ENCODE measurements at regions not wholly inside any gene's neighbourhood (a gene's known extent, or its start where the extent isn't known, plus 50 kb on each side); places are given as distances from the start of the nearest gene placed in this dataset.

DNA sequence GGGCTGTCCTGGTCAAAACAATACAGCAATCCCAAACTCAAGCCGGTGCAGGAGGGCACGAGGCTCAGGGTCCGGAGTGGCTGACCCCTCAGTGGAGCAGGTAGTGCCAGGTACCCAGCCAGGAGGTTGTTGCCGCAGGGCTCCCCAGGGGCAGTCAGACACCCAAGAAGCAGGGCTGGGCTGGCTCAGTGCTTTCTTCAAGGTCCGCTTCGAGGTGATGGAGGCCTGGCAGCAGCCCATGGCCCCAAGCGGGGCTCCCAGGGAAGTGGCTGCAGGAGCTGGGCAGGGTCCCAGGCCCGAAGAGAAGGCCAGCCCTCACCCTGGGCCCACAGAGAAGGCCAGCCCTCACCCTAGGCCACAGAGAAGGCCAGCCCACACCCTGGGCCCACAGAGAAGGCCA lies 55.3 kb upstream of the COPS8 start:
- TF ChIP-seq, protein P1, sequence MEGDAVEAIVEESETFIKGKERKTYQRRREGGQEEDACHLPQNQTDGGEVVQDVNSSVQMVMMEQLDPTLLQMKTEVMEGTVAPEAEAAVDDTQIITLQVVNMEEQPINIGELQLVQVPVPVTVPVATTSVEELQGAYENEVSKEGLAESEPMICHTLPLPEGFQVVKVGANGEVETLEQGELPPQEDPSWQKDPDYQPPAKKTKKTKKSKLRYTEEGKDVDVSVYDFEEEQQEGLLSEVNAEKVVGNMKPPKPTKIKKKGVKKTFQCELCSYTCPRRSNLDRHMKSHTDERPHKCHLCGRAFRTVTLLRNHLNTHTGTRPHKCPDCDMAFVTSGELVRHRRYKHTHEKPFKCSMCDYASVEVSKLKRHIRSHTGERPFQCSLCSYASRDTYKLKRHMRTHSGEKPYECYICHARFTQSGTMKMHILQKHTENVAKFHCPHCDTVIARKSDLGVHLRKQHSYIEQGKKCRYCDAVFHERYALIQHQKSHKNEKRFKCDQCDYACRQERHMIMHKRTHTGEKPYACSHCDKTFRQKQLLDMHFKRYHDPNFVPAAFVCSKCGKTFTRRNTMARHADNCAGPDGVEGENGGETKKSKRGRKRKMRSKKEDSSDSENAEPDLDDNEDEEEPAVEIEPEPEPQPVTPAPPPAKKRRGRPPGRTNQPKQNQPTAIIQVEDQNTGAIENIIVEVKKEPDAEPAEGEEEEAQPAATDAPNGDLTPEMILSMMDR (IDR thresholded peaks at IDR 0.05; ENCODE audit: poor library complexity, severe bottlenecking) = no peak
- TF ChIP-seq EP300 (conservative IDR thresholded peaks at IDR 0.05; ENCODE audit: poor library complexity, severe bottlenecking) (no peak), EZH2 (IDR thresholded peaks at IDR 0.05; ENCODE audit: borderline replicate concordance, insufficient read depth, low read length, poor library complexity, severe bottlenecking) (no peak)

Measured in neural cell (in vitro differentiated cells).